ENCODE measurements at regions not wholly inside any gene's neighbourhood (a gene's known extent, or its start where the extent isn't known, plus 50 kb on each side); places are given as distances from the start of the nearest gene placed in this dataset.

DNA sequence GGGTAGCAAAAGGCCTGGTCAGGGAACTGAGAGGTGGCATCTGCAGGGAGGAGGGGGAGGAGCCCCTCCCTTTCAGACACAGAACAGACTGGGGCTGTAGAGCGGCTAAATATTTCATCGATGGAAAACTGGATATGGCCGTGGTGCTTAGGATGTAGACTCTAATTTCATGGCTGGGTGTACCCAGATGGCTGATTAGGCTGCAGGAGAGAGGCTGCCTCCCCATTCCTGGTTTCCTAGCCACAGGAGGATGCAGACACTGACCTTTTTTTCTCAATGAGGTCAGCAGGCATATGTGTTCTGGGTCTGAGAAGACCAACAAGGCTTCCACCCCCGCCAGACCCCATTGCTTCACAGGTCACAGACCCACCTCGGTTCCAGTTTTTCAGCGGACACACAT, 58.1 kb upstream of the CALM2 start:
- TF ChIP-seq POLR2A (IDR thresholded peaks at IDR 0.05; ENCODE audit: low read depth, low read length) (no peak), NFE2L2 (IDR thresholded peaks at IDR 0.05; ENCODE audit: low read depth, low read length) (no peak), BHLHE40 (IDR thresholded peaks at IDR 0.05; ENCODE audit: low read depth, low read length) (no peak), CEBPB (IDR thresholded peaks at IDR 0.05; ENCODE audit: low read depth, low read length) (no peak), CHD1 (IDR thresholded peaks at IDR 0.05; ENCODE audit: low read depth, low read length) (no peak), MAFK (IDR thresholded peaks at IDR 0.05; ENCODE audit: low read depth, low read length) (no peak), SMC3 (IDR thresholded peaks at IDR 0.05; ENCODE audit: low read depth, low read length) (no peak), RCOR1 (IDR thresholded peaks at IDR 0.05; ENCODE audit: insufficient replicate concordance, low read length) (no peak), RAD21 (IDR thresholded peaks at IDR 0.05; ENCODE audit: low read length) (no peak), MXI1 (IDR thresholded peaks at IDR 0.05; ENCODE audit: borderline replicate concordance, low read depth, low read length) (no peak)
- TF ChIP-seq, protein P1, sequence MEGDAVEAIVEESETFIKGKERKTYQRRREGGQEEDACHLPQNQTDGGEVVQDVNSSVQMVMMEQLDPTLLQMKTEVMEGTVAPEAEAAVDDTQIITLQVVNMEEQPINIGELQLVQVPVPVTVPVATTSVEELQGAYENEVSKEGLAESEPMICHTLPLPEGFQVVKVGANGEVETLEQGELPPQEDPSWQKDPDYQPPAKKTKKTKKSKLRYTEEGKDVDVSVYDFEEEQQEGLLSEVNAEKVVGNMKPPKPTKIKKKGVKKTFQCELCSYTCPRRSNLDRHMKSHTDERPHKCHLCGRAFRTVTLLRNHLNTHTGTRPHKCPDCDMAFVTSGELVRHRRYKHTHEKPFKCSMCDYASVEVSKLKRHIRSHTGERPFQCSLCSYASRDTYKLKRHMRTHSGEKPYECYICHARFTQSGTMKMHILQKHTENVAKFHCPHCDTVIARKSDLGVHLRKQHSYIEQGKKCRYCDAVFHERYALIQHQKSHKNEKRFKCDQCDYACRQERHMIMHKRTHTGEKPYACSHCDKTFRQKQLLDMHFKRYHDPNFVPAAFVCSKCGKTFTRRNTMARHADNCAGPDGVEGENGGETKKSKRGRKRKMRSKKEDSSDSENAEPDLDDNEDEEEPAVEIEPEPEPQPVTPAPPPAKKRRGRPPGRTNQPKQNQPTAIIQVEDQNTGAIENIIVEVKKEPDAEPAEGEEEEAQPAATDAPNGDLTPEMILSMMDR (conservative IDR thresholded peaks at IDR 0.05; ENCODE audit: low read depth, low read length): no peak
- TF ChIP-seq, protein P2, sequence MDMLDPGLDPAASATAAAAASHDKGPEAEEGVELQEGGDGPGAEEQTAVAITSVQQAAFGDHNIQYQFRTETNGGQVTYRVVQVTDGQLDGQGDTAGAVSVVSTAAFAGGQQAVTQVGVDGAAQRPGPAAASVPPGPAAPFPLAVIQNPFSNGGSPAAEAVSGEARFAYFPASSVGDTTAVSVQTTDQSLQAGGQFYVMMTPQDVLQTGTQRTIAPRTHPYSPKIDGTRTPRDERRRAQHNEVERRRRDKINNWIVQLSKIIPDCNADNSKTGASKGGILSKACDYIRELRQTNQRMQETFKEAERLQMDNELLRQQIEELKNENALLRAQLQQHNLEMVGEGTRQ (IDR thresholded peaks at IDR 0.05; ENCODE audit: low read depth, low read length): no peak

Measured in IMR-90 (cell line).